ENCODE measurements at regions not wholly inside any gene's neighbourhood (a gene's known extent, or its start where the extent isn't known, plus 50 kb on each side); places are given as distances from the start of the nearest gene placed in this dataset.

GRCh38 chr1:209319057-209319432 is 264.5 kb upstream of the CAMK1G start:
- DNase-seq = no peak

- no peak for DNase-seq
Measured at GRCh38 chr1:209319549-209319948, 264.0 kb upstream of the CAMK1G start.

GRCh38 chr1:209323743-209324142 is 259.8 kb upstream of the CAMK1G start:
- DNase-seq = no peak

- DNase-seq = no peak
Measured at GRCh38 chr1:209324901-209325871, 258.3 kb upstream of the CAMK1G start.

GRCh38 chr1:209326076-209326475 is 257.4 kb upstream of the CAMK1G start:
- DNase-seq = no peak

- DNase-seq = no peak
Measured at GRCh38 chr1:209326831-209327230, 256.7 kb upstream of the CAMK1G start.

- DNase-seq = no peak
Measured at GRCh38 chr1:209328196-209328595, 255.3 kb upstream of the CAMK1G start.

GRCh38 chr1:209335178-209335577 is 248.3 kb upstream of the CAMK1G start:
- no peak for DNase-seq

- DNase-seq = no peak
Measured at GRCh38 chr1:209341146-209341545, 242.4 kb upstream of the CAMK1G start.

GRCh38 chr1:209341673-209342420 is 241.7 kb upstream of the CAMK1G start:
- DNase-seq = no peak

- no peak for DNase-seq
Measured at GRCh38 chr1:209342441-209343175, 240.9 kb upstream of the CAMK1G start.

GRCh38 chr1:209343511-209343910 is 240.0 kb upstream of the CAMK1G start:
- no peak for DNase-seq

GRCh38 chr1:209344156-209344555 is 239.4 kb upstream of the CAMK1G start:
- no peak for DNase-seq

- DNase-seq = no peak
Measured at GRCh38 chr1:209349363-209350308, 233.9 kb upstream of the CAMK1G start.

- no peak for DNase-seq
Measured at GRCh38 chr1:209353053-209353452, 230.5 kb upstream of the CAMK1G start.

- peak; percentile 47 for DNase-seq
Measured at GRCh38 chr1:209354111-209354839, 229.2 kb upstream of the CAMK1G start.

- no peak for DNase-seq
Measured at GRCh38 chr1:209354840-209355165, 228.7 kb upstream of the CAMK1G start.

GRCh38 chr1:209355415-209355814 is 228.1 kb upstream of the CAMK1G start:
- DNase-seq = no peak

GRCh38 chr1:209356976-209357377 is 226.5 kb upstream of the CAMK1G start:
- DNase-seq = no peak

GRCh38 chr1:209363112-209363511 is 220.4 kb upstream of the CAMK1G start:
- no peak for DNase-seq

- no peak for DNase-seq
Measured at GRCh38 chr1:209364716-209365115, 218.8 kb upstream of the CAMK1G start.
